DMS 273 (cell line): ENCODE measurements at regions not wholly inside any gene's neighbourhood (a gene's known extent, or its start where the extent isn't known, plus 50 kb on each side); places are given as distances from the start of the nearest gene placed in this dataset.

Source experiments
- DNase-seq: peaks from one replicate; lab custom pipeline; 2025; ENCODE audit not compliant: unreplicated experiment; lab: John Stamatoyannopoulos, UW

GRCh38 chr21:32881458-32881857 is 109.9 kb upstream of the PAXBP1 start:
- DNase-seq = no peak

GRCh38 chr21:32884062-32884461 is 112.5 kb upstream of the PAXBP1 start:
- no peak for DNase-seq

GRCh38 chr21:32886339-32886738 is 114.8 kb upstream of the PAXBP1 start:
- DNase-seq = no peak

GRCh38 chr21:32887026-32887425 is 115.5 kb upstream of the PAXBP1 start:
- DNase-seq = no peak

- DNase-seq = no peak
These were observed 117.4 kb upstream of the PAXBP1 start for GRCh38 chr21:32888971-32889370.

GRCh38 chr21:32889596-32889995 is 118.0 kb upstream of the PAXBP1 start:
- no peak for DNase-seq

- no peak for DNase-seq
These were observed 122.8 kb upstream of the PAXBP1 start for GRCh38 chr21:32894321-32894720.

- DNase-seq = no peak
These were observed 124.9 kb upstream of the OLIG2 start for GRCh38 chr21:32900814-32901213.

GRCh38 chr21:32907521-32907920 is 118.2 kb upstream of the OLIG2 start:
- no peak for DNase-seq

GRCh38 chr21:32908534-32908933 is 117.2 kb upstream of the OLIG2 start:
- no peak for DNase-seq

GRCh38 chr21:32909393-32909792 is 116.3 kb upstream of the OLIG2 start:
- no peak for DNase-seq

- no peak for DNase-seq
These were observed 111.2 kb upstream of the OLIG2 start for GRCh38 chr21:32914424-32915039.

- DNase-seq = no peak
These were observed 110.6 kb upstream of the OLIG2 start for GRCh38 chr21:32915099-32915498.

GRCh38 chr21:32916088-32916487 is 109.6 kb upstream of the OLIG2 start:
- no peak for DNase-seq

GRCh38 chr21:32916522-32917099 is 109.1 kb upstream of the OLIG2 start:
- peak; percentile 25 for DNase-seq

- DNase-seq = no peak
These were observed 108.2 kb upstream of the OLIG2 start for GRCh38 chr21:32917362-32918135.

GRCh38 chr21:32918478-32919120 is 107.1 kb upstream of the OLIG2 start:
- peak; percentile 67 for DNase-seq

GRCh38 chr21:32920474-32920873 is 105.3 kb upstream of the OLIG2 start:
- no peak for DNase-seq

GRCh38 chr21:32921632-32922230 is 104.0 kb upstream of the OLIG2 start:
- DNase-seq = peak; percentile 56

GRCh38 chr21:32925098-32925497 is 100.6 kb upstream of the OLIG2 start:
- DNase-seq = no peak

- DNase-seq = no peak
These were observed 96.1 kb upstream of the OLIG2 start for GRCh38 chr21:32929633-32930038.
